ENCODE measurements at regions not wholly inside any gene's neighbourhood (a gene's known extent, or its start where the extent isn't known, plus 50 kb on each side); places are given as distances from the start of the nearest gene placed in this dataset.

- FAIRE-seq = no peak
These were observed 55.4 kb upstream of the RNF180 start for GRCh38 chr5:64110222-64110621.

DNA sequence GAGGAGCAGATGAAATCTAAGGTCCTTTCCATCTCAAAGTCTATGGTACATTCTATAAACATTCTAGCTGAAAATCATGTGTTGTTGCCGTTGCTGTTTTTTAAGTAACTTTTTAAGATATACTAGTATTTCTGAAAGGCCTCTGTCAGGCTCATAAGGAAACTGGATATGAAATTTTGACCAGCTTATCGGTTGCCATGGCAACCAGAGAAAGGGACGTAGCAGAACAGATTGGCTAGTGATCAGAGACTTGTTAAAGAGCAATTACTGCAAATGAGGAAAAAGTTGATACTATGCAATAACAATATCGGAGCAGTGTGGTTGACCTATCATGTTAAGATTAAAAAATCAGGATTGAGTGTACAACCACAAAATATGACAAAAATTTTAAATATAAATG is 57.0 kb upstream of the RNF180 start:
- FAIRE-seq = no peak

DNA sequence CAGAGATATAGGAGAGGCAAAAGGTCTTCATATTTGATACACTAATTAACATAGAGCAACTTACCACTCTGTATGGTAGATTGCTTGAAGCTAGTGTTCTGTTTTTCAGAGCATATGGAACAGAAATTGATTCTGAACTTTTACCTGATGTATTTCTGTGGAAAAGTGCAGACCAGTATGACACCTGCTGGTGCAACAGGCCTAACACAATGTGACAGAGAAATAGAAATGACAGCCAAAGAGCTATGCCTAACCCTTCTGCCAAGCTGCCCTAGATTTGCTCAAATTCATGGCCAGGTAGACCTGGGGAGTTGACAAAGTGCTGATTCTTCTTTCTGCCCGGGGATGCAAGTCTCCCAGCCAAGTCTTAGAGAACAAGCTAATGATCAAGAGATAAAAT is 65.4 kb upstream of the RNF180 start:
- no peak for FAIRE-seq

GRCh38 chr5:64096771-64097170 is 68.9 kb upstream of the RNF180 start:
- no peak for FAIRE-seq

DNA sequence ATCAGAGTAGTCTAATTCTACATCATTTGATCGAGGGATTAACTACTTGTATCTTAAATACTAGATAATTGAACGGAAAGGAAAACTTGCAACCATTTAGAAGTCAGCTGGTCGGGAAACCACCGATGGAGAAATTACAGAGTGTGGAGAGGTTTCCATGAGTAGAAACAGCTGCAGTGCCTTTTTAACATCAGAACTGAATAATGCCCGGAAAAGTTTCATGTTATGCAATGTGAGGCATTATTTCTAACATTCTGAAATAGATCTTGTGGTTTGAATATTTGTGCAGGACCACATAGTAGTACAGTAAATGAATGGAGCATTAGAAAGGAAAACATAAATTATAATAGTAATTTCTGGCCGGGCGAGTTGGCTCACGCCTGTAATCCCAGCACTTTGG is 88.1 kb upstream of the RNF180 start:
- no peak for FAIRE-seq

GRCh38 chr5:64074533-64074932 is 91.1 kb upstream of the RNF180 start:
- peak; percentile 73 for FAIRE-seq

- no peak for FAIRE-seq
These were observed 96.2 kb upstream of the RNF180 start for GRCh38 chr5:64069486-64069885.

GRCh38 chr5:64050296-64050695 is 88.1 kb upstream of the HTR1A start:
- FAIRE-seq = no peak

DNA sequence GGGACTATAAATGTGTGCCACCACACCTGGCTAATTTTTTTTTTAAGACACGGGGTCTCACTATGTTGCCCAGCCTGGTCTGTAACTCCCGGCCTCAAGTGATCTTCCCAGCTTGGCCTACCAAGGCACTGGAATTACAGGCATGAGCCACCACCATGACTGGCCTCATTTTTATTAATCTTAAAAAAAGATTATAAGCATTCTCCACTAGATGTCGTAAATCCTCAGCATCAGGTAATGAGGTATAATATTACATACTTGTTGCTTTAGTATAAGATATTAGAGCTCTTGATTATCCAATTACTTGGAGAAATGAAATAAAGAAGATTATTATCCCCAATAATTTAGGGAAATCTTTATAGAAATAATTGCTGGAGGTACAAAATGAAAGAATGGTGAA is 78.2 kb upstream of the HTR1A start:
- no peak for FAIRE-seq

DNA sequence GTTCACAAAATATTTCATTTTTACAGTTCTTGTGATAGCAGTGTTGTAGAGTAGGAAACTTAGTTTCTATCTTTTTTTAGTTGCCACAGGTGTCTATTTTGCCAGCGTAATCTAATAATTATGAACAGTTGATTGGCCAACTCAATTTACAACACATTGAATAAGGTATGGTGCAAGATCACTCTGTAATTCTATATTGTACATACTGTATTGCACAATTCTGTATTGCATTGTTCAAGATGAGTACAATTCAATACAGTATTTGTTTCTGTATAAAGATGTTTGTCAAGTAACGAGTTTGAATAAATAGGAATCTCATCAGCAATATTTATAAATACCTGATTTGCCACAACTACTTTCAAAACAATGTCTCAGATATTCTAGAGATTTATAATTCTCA is 64.2 kb upstream of the HTR1A start:
- no peak for FAIRE-seq

GRCh38 chr5:64019746-64020145 is 57.5 kb upstream of the HTR1A start:
- no peak for FAIRE-seq

GRCh38 chr5:64018966-64019365 is 56.7 kb upstream of the HTR1A start:
- no peak for FAIRE-seq

GRCh38 chr5:64015824-64016223 is 53.6 kb upstream of the HTR1A start:
- FAIRE-seq = no peak
